ENCODE measurements at regions not wholly inside any gene's neighbourhood (a gene's known extent, or its start where the extent isn't known, plus 50 kb on each side); places are given as distances from the start of the nearest gene placed in this dataset.

DNA sequence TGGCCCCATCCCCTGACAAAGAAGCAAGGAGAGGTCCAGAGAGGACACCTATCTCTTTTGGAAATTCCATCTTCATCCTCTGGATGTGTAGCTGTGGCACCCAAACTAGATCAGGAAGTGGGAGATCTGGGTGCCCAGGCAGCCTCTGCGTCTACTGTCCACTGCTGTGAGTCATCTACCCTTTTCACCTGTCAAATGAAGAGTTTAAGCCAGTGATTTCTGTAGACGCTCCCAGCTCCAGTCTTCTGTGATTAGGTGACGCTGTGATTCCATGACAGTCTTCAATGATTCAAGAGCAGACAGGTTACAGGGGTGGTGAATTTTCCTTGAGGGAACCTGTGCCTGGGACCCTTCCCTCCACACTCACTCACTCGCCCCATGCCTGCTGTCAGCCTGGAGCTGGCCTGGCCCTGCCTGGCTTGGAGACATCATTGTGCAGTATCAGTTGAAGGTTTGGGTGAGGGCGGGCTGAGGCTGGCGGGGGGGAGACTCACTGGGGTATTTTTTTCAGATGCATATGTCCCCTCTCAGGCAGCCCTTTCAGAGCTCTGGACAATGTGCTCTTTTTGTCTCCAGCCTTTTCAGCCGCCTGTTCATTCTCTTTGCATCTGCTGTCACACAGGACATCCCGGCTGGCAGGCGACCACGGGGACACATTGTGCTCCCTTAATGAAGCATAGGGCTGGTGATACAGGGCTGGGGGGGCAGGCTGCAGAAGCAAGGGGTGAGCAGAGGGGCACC is 56.8 kb upstream of the PARP11 start:
- TF ChIP-seq, protein P1, sequence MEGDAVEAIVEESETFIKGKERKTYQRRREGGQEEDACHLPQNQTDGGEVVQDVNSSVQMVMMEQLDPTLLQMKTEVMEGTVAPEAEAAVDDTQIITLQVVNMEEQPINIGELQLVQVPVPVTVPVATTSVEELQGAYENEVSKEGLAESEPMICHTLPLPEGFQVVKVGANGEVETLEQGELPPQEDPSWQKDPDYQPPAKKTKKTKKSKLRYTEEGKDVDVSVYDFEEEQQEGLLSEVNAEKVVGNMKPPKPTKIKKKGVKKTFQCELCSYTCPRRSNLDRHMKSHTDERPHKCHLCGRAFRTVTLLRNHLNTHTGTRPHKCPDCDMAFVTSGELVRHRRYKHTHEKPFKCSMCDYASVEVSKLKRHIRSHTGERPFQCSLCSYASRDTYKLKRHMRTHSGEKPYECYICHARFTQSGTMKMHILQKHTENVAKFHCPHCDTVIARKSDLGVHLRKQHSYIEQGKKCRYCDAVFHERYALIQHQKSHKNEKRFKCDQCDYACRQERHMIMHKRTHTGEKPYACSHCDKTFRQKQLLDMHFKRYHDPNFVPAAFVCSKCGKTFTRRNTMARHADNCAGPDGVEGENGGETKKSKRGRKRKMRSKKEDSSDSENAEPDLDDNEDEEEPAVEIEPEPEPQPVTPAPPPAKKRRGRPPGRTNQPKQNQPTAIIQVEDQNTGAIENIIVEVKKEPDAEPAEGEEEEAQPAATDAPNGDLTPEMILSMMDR (IDR thresholded peaks at IDR 0.05; ENCODE audit: low read depth, low read length, poor library complexity, severe bottlenecking), result no peak
- no peak for TF ChIP-seq EZH2phosphoT487 (IDR thresholded peaks at IDR 0.05; ENCODE audit: borderline replicate concordance, low read length)

Measured in DOHH2 (cell line).